ENCODE measurements at regions not wholly inside any gene's neighbourhood (a gene's known extent, or its start where the extent isn't known, plus 50 kb on each side); places are given as distances from the start of the nearest gene placed in this dataset.
"Not testable (repeated sequence)": the region's sequence is repeated elsewhere in the genome, so short reads cannot be mapped to it uniquely, and the experiment has no call there.

DNA sequence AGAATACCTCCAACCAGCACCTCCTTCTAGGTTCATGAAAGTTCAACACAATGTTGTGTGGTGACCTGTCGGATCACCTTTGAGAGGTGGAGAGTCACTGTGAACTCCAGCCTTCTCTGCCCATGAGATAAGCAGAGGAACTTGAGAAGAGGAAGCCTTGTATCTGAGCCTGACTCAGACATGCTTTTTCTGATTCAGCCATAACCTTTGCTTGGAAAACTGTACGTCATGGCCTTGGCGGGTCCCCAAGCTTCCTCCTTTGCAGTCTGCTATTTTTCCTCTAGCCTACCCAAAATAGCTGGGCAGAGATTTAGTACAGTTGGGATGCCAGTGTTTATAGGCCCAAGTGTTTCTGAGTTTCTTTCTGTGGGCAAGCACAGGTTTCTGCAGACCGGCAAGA, 274.7 kb downstream of the CETN3 start:
- DNase-seq (ENCODE audit: low spot score) = no peak

DNA sequence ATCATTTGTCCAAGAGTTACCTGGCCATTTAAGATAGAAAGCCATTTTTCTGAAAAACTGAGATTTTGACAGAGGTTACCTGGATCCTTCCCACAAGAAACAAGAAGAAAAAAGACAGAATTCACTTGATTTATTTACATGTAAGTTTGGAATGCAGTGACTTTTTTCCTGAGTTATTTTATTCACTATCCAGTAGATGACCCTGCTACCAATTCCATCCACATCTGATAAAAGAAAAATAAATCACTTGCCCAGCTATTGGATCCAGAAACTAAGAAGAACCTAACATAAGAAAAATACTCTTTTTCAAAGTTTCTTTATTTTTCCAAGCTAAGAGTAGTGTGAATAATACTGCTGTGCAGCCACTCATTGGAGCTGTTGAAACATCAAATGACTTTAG, 275.2 kb downstream of the CETN3 start:
- DNase-seq (ENCODE audit: low spot score) = no peak

DNA sequence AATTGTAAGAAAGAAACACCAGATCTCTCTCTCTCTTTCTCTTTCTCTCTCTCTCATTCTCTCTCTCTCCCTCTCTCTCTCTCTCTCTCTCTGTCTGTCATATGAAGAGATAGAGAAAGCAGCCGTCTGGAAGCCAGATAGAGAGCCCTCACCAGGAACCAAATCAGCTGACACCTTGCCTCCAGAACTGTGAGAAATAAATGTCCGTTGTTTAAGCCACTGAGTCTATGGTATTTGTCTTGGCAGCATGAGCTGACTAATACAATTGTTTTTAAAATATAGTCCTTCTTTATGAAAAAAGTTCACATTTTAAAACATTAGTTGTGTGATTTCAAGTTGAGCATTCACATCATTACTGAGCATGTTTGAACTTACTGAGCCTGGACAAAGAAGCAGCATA, 275.6 kb downstream of the CETN3 start:
- no peak for DNase-seq (ENCODE audit: low spot score)

DNA sequence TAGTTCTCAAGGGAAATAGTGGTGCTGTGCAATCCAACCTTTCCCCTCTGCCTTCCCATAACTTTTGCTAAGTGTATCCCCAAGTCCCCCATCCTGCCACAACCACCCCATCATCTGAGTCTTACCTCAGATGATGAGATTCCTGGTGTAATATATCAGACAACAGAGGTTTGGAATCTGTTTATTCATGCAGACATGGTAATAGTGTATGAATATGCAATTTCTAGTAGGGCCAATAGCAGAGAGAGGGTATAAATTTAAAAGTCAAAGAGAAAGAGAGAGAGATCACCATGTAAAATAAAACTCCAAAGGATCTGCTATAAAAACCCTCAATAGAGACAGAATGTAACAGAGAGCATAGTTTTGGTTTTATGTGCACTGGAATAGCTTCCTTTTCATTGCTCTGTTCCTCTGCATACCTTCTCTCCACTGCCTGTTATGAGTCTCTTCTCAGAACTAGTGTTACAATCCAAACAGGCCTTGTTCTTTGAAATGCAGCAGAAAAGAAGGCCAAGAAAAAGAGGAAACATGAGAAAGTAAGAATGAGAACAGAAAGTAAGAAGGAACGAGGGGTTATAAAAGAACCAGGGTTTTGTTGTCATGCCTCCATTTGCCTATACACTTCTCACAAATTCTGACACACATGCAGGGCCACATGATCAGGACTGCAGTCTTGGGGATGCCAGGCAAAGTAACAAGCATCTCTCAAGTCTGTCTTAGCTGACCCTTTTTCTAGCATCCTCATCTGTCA, 278.0 kb downstream of the CETN3 start:
- no peak for DNase-seq (ENCODE audit: low spot score)

DNA sequence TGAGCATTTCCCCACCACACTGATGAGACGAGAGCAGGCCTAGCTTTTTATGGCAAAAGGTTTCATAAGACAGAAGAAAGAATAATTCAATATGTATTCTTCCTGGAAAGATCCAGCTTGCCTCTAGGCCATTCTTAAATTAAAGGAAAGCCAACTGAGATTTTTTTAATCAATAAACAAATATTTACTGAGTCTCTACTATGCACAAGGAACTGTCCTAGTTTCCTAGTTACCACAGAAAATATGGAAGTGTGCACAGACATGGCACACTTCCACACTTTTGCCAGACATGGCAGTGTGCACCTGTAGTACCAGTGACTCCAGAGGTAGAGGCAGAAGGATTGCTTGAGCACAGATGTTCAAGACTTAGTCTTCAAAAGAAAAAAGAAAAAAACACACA, 281.0 kb downstream of the CETN3 start:
- no peak for DNase-seq (ENCODE audit: low spot score)

DNA sequence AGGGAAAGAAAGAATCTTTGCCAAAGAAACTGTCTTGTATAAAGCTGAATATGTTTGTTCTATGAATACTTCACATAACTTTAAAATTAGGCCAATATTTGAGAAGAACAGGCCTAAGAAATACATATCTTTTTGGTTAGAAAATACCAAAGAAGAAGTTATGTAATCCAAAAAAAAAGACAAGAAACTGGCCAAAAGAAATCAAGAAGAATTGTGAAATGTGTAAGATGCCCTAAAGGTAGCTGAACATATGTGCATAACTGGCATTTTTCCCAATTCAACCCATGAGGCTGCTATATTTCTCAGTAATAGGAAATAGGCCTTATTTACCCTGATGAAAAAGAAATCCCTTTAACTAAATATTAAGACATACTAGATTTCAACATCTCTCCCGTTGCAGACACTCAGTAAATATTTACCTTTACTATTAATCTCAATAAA, 290.0 kb downstream of the CETN3 start:
- DNase-seq (ENCODE audit: low spot score) = no peak

DNA sequence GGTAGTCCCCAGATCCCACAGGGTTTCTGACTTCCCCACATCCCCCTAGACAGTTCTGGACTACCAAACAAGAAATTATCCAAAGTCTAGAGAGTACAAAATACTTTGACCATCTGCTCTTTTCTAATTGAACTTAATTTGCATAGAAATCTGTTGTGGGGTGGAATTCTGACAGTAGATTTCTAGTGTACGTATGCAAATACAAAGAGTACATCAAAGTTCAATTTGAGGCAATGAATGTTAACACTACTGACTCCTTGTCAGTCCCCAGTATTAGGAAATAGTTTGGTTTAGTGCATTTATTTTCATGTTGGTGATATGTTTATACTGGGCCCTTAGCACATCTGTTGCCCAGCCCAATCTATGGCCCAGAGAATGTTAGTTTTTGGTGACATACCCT, 292.6 kb downstream of the CETN3 start:
- no peak for DNase-seq (ENCODE audit: low spot score)

DNA sequence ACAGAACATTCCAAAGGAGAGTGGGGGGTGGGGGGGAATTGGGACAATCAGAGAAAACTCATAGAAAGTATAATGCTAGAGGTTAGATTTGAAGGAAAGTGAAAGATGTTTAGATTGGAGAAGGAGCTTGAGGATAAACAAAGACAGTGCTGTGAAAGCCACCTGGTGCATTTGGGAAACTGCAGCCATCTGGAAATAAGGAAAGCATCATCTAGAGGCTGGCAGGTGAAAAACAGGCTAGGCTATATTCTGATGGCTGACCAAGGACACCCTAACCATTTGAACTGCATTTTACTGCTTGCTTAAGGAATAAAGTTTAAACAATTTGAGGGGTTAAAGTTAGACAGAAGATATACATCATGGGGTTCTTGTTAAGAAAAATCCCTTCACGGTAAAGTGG, 296.4 kb downstream of the CETN3 start:
- no peak for DNase-seq (ENCODE audit: low spot score)

DNA sequence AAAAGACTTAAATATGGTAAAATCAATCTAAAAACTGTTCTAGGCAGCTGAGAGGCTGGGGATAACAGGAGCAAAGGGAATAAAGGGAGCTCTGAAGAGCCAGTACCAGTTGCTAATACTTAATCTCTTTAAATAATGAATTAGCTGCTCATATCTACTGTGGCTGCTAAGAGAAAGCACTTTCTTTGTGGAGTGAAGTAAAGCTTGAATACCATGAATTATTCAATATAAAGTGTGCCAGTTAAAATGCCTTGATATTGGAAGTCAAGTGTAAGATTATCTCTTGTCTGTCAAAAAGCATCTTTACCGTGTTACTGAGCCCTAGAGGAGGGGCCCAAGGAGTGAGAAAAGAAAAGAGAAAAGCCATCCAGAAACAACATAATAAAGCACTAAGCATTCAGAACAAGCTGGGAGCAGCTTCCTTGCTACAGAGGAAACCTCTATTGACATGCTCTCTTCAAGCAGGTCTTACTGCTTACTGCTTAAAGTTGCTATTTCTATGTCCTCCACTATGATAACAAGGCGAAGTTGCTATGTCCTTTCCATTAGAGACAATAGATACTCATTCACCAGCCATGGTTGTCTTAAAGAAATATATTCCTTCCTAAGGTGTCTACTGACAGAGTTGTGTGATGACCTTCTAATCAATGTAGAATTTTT, 297.4 kb downstream of the CETN3 start:
- DNase-seq (ENCODE audit: low spot score) = no peak

DNA sequence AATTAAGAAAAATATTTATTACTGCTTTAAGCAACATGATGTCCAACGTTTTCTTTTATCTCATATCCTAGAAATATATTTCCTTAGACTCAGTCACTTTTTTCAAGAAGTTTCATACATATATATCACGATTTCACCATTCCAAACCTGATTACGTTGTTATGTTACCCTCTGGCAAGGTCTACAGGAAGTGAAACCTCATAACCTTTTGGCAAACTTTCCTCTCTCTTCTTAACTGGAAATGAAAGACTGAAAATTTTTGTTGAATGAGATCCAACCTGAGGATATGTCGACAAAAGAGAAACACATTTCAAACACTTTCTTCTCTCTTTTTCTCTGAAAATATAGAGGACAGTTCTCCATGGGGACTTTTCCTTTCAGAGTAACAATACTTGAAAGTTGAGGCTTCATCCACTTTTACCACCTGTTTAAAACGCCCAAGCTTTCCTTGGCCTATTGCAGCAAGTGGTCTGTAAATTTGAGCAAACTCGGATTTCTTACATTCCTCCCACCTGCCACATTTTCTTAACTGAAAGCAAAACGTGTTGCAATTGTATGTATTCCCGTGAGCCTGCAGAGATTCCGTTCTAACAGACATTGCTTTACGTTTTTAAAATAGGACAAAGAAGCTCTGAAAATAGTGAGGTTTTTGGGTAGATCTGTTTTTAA, 298.1 kb downstream of the CETN3 start:
- no peak for DNase-seq (ENCODE audit: low spot score)

DNA sequence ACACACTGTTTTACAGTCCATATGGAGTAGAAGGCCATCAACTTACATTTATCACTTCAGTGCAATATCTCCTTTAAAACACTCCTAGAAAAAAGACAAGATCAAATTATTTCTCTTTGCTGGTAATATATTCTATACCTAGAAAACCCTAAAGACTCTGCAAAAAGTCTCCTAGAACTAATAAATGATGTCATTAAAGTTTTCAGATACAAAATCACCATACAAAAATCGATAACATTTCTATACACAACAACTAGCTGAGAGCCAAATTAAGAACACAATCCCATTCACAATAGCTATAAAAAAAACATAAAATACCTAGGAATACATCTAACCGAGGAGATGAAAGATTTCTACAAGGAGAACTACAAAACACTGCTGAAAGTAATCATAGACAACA, 300.3 kb downstream of the CETN3 start:
- DNase-seq (ENCODE audit: low spot score) = no peak

DNA sequence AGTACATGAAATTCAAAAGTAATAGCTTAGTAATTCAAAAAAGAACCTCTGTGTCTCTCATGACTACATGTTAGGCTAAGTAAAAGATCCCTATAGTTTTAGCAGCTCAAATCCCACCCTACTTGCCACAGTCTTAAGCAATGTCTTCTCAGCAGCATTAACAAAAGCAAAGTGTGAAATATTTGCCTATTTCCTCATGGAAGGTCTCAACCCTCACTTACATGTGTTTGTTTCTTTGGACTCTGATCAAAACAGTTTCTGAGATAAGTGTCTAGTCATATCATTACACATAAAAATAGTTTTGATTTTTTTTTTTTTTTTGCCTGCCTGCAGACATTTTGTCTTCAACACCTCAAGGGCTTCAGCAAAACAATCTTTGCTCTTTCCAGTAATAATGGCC, 310.5 kb downstream of the CETN3 start:
- no peak for DNase-seq (ENCODE audit: low spot score)

DNA sequence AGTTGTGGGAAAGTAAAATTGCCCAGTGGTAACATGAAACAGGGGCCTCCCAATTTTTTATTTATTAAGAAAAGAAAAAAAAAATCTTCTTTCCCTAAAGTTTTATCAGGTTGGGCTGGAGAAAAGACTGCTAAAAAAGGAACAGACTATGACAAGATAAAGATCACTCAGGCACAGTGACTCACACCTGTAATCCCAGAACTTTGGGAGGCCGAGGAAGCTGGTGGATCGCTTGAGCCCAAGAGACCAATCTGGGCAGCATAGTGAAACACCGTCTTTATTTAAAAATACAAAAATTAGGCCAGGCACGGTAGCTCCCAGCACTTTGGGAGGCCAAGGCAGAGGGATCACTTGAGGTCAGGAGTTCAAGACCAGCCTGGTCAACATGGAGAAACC, 312.5 kb downstream of the CETN3 start:
- no peak for DNase-seq (ENCODE audit: low spot score)

DNA sequence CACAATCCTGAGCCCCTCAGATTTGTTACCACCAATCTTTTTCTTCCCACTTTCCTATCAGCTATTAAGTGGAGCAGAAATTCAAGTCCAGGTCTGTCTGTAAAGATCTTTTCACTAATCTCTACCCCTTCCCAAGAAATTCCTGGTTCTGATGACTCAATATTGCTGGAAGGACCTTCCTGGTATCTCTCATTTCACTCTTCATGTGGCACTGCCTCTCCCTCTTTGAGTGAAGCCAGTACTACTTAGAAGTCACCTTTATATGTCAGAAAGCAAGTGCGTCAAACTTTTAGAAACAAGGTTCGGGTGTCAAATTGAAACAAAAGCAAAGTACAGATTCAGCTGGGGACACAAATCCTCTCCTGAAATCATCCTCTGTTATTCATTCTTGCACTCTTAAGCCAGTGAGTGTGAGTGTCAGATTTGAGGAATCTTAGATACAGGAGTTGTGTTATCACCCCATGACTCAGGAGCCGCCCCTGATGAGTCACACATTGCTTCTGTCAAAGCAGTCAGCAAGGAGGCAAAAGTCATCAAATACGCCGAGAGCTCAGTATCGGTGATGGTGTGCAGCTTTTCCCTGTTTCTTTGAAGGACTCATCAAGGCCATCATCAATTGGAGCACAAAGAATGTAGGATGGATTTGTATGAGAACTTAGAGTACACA, 313.0 kb downstream of the CETN3 start:
- no peak for DNase-seq (ENCODE audit: low spot score)

DNA sequence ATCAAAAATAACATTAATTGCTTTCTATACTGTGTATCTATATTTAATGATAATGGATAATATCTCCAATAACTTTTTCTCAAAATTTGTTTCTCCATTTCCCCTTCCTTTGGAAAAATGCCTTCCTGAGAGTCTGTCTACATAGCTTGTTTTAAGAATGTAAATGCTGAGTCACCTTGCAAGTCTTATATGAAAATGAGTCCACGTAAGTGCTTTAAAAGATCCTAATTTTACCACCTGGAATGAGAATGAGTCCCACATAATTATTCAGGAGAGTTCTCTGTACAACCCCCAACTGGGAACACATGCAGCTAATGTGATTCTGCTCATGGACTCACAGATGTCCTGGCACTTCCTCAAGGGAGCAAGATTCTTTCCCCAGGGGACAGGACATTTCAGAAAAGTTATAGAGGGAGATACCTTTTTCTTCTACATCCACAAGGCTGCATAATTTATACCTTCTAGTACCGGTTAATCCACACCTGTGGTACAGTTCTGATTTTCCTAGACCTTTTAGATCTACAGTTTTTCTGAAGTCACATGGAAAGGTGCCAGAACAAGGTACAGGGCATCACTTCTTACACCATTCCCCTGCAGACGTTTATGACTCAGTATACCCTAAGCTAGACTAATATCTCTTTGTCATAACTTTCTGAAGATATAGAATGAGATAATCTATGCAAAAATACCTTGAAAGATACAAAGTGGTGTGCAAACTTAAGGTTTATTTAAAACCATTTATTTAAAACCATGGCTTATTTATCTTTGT, 314.1 kb downstream of the CETN3 start:
- DNase-seq (ENCODE audit: low spot score) = no peak

DNA sequence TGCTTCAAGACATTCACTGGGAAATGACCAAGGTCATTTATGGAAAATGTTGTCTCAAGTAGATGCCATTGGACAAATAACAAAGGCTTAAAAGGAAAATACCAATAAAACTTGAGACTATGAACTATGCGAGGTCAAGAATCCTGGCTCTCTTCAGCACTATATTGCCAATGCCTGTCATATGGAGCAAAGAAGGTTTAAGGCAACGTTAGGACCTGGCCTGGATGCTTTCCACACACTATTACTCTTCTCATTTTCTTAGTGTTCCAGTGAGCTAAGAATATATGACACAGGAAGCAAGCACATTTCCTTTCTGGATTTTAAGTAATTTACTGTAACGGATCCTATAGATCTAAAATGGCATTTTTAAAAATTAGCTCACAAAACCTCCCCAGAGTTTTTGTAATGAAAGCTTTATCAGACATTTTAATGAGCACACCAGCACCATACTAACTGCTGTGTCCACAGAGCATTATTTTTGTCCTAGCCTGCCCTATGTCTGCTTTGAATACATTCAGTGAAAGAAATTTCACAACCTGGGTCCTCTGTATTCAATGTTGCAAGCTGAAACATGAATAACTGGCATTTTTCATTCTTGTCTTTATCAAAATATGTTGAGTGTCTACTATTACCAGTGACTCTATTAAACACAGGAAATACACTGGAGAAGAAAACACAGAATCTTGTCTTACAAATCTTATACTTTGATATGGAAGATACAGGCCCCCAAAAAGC, 315.6 kb downstream of the CETN3 start:
- DNase-seq (ENCODE audit: low spot score) = no peak

DNA sequence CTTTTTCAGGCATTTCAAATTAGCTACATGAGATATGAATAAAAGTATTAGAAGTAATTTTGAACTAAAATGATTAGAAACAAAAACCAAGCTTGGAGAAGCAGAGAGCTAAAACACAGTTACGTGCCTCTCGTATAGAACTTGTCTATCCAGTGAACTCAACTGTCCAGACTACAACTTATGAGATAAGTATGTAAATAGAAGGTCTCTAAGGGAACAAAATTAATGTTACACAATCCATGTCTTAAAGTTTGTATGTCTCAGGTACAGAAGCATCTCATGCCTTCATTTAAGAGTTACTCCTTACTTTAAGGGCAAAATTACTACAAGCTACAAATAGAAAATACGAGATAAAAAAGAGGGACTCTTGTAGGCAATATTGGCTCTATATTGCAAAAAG, 316.8 kb downstream of the CETN3 start:
- DNase-seq (ENCODE audit: low spot score) = no peak

DNA sequence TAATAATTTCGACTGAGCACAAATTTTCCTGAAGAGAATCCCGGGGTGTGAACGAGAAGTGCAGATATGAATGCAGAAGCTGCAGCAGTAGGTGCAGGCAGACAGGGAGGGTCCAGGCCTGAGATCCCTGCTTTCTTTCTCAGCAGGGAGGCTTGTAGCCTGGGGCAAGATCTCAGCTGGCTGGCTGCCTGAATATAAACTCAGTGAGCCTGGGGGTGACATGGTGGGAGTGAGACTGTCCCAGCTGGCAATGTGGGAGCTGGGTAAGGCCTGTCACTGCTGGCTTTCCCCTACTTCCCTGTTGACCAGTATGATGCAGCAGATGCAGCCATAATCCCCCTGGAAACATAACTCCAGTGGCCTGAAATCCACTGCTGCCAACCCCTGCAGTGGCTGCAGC, 325.2 kb downstream of the CETN3 start:
- no peak for DNase-seq (ENCODE audit: low spot score)

DNA sequence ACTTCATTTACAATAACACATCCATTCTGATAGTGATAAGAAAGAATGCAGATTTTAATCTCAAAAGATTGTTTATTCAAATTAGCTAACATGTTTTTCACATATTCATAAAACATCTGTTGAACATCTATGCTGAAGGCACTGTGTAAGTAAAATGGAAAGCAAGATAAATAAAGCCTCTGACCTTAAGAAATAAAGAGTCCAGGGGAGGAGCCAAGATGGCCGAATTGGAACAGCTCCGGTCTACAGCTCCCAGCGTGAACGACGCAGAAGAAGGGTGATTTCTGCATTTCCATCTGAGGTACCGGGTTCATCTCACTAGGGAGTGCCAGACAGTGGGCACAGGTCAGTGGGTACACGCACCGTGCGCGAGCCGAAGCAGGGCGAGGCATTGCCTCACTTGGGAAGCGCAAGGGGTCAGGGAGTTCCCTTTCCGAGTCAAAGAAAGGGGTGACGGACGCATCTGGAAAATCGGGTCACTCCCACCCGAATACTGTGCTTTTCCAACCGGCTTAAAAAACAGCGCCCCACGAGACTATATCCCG, 336.5 kb downstream of the CETN3 start:
- not testable (repeated sequence) for DNase-seq (ENCODE audit: low spot score)

DNA sequence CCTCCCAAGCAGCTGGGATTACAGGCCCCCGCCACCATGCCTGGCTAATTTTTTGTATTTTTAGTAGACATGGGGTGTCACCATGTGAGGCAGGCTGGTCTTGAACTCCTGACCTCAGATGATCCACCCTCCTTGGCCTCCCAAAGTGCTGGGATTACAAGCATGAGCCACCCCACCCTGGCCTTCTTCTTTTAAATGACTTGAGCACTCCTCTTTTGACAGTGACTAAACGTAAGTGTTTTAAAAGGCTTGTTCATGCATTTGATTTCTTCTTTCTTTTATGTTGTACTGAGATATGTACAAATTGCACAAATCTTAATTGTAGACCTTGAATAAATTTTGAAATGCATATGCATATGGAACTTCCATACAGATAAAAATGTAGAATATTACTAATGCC, 337.9 kb downstream of the CETN3 start:
- no peak for DNase-seq (ENCODE audit: low spot score)

DNA sequence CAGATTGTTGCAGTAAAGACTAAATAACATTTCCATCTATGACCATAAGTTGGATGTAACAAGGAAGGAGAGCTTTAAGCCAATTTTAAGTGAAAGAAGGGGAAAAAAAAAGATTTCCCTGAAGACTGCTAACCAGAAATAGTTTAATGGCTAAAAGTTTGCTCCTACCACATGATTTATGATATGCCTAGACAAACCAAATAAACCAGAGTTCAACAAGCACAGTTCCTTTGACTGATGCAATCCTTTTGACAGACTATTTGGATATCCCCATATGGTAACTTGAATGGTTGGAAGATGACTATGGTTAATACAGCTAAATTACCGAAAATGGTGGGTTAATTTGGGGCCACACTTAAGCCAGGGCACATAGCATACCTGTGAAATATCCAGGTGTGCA, 338.5 kb downstream of the CETN3 start:
- DNase-seq (ENCODE audit: low spot score) = no peak
